Activated CD4-positive, alpha-beta T cell treated with anti-CD3 and anti-CD28 coated beads, Interleukin-2, amount 10 ng/mL, durations not matched to agents 7 days and 5 days (primary cell): ENCODE measurements at regions not wholly inside any gene's neighbourhood (a gene's known extent, or its start where the extent isn't known, plus 50 kb on each side); places are given as distances from the start of the nearest gene placed in this dataset.

ENCODE experiments used
- CTCF ChIA-PET: fragments of 350-600 bp; sonication (Branson Sonifier 250); formaldehyde crosslinking; loops from one replicate; lab custom pipeline; 2021; ENCODE audit warnings: antibody characterized with exemption; lab: Charles Lee
- POLR2A ChIA-PET: fragments of 350-600 bp; sonication (Branson Sonifier 250); formaldehyde crosslinking; loops from one replicate; lab custom pipeline; 2021; ENCODE audit warnings: antibody characterized with exemption; lab: Charles Lee
- DNase-seq: peaks from one replicate; pipeline ENCODE4 v3.0.0-alpha.2; 2020
- H3K27ac Mint-ChIP-seq: one replicate; pipeline ENCODE4 v1.8.0; 2021; ENCODE audit warnings: mild to moderate bottlenecking, moderate library complexity, mixed read lengths
- H3K27me3 Mint-ChIP-seq: one replicate; pipeline ENCODE4 v1.8.0; 2021; ENCODE audit warnings: mixed read lengths
- H3K36me3 Mint-ChIP-seq: one replicate; pipeline ENCODE4 v1.8.0; 2021; ENCODE audit warnings: low read depth, mixed read lengths
- H3K4me1 Mint-ChIP-seq: one replicate; pipeline ENCODE4 v1.8.0; 2021; ENCODE audit warnings: mixed read lengths
- H3K4me3 Mint-ChIP-seq: one replicate; pipeline ENCODE4 v1.8.0; 2021; ENCODE audit warnings: mild to moderate bottlenecking, moderate library complexity, mixed read lengths
- H3K9me3 Mint-ChIP-seq: one replicate; pipeline ENCODE4 v1.8.0; 2021; ENCODE audit warnings: mixed read lengths

GRCh38 chr1:9179463-9180110 lies 50.7 kb upstream of the GPR157 start:
- Mint-ChIP-seq H3K4me3 (no peak overlapping the region), H3K27ac (no peak overlapping the region), H3K9me3 (no peaks in the 10 kb centered on the region), H3K4me1 (peaks cover 18% of the 10 kb centered on the region), H3K36me3 (peaks cover 16% of the 10 kb centered on the region), H3K27me3 (peaks cover 21% of the 10 kb centered on the region)
- ChIA-PET POLR2A (no interaction called here), CTCF (interaction anchor here (0.6 to 1.6 kb wide), 4 partner anchors 8 to 39 kb away, joined by 3 to 8 read pairs (median 4); no protein-coding TSS in a partner anchor)
- no peak for DNase-seq

- Mint-ChIP-seq H3K4me3 (peak overlapping the region; percentile 89), H3K4me1 (peaks cover 18% of the 10 kb centered on the region), H3K36me3 (peaks cover 13% of the 10 kb centered on the region), H3K9me3 (no peaks in the 10 kb centered on the region), H3K27ac (no peak overlapping the region), H3K27me3 (peaks cover 22% of the 10 kb centered on the region)
- no peak for DNase-seq
- POLR2A ChIA-PET, result no interaction called here
- CTCF ChIA-PET, result interaction anchor here (0.6 to 1.6 kb wide), 9 partner anchors 8 to 276 kb away, joined by 3 to 8 read pairs (median 4); no protein-coding TSS in a partner anchor
Observed at GRCh38 chr1:9180111-9180819, 51.4 kb upstream of the GPR157 start.

- peak; percentile 72 for DNase-seq
- Mint-ChIP-seq H3K9me3 (no peaks in the 10 kb centered on the region), H3K36me3 (peaks cover 13% of the 10 kb centered on the region), H3K4me3 (peak overlapping the region; percentile 89), H3K27ac (peak overlapping the region; percentile 78), H3K4me1 (peaks cover 18% of the 10 kb centered on the region), H3K27me3 (peaks cover 22% of the 10 kb centered on the region)
- ChIA-PET CTCF (interaction anchor here (0.6 to 1.6 kb wide), 9 partner anchors 9 to 275 kb away, joined by 3 to 8 read pairs (median 4); no protein-coding TSS in a partner anchor), POLR2A (no interaction called here)
Observed at GRCh38 chr1:9181176-9181906, 52.4 kb upstream of the GPR157 start.

GRCh38 chr1:9181990-9182783 lies 52.4 kb upstream of the H6PD start:
- Mint-ChIP-seq H3K4me1 (peaks cover 18% of the 10 kb centered on the region), H3K27me3 (peaks cover 22% of the 10 kb centered on the region), H3K27ac (peak overlapping the region; percentile 78), H3K9me3 (no peaks in the 10 kb centered on the region), H3K36me3 (peaks cover 13% of the 10 kb centered on the region), H3K4me3 (peak overlapping the region; percentile 89)
- POLR2A ChIA-PET, result no interaction called here
- peak; percentile 37 for DNase-seq
- CTCF ChIA-PET, result interaction anchor here (0.6 kb wide), 1 partner anchor 41 kb away, joined by 3 read pairs; no protein-coding TSS in a partner anchor

GRCh38 chr1:9182784-9183257 lies 51.8 kb upstream of the H6PD start:
- Mint-ChIP-seq H3K4me1 (peaks cover 21% of the 10 kb centered on the region), H3K4me3 (peak overlapping the region; percentile 74), H3K9me3 (no peaks in the 10 kb centered on the region), H3K36me3 (peaks cover 13% of the 10 kb centered on the region), H3K27ac (no peak overlapping the region), H3K27me3 (peaks cover 22% of the 10 kb centered on the region)
- ChIA-PET POLR2A (no interaction called here), CTCF (interaction anchor here (0.6 kb wide), 1 partner anchor 74 kb away, joined by 4 read pairs; no protein-coding TSS in a partner anchor)
- DNase-seq, result no peak

- Mint-ChIP-seq H3K4me1 (peaks cover 21% of the 10 kb centered on the region), H3K27me3 (peaks cover 22% of the 10 kb centered on the region), H3K36me3 (peaks cover 13% of the 10 kb centered on the region), H3K9me3 (no peaks in the 10 kb centered on the region), H3K4me3 (peak overlapping the region; percentile 69), H3K27ac (no peak overlapping the region)
- CTCF ChIA-PET, result interaction anchor here (1.1 kb wide), 1 partner anchor 14 kb away, joined by 3 read pairs; no protein-coding TSS in a partner anchor
- DNase-seq, result no peak
- POLR2A ChIA-PET, result no interaction called here
Observed at GRCh38 chr1:9183441-9183840, 51.1 kb upstream of the H6PD start.

GRCh38 chr1:9183898-9184297 lies 50.7 kb upstream of the H6PD start:
- DNase-seq, result no peak
- CTCF ChIA-PET, result interaction anchor here (1.1 kb wide), 1 partner anchor 14 kb away, joined by 3 read pairs; no protein-coding TSS in a partner anchor
- POLR2A ChIA-PET, result no interaction called here
- Mint-ChIP-seq H3K27ac (no peak overlapping the region), H3K4me1 (peaks cover 21% of the 10 kb centered on the region), H3K27me3 (peaks cover 22% of the 10 kb centered on the region), H3K9me3 (no peaks in the 10 kb centered on the region), H3K36me3 (peaks cover 13% of the 10 kb centered on the region), H3K4me3 (peak overlapping the region; percentile 69)

GRCh38 chr1:9184749-9185148 lies 49.8 kb upstream of the H6PD start:
- CTCF ChIA-PET, result no interaction called here
- no peak for DNase-seq

More at GRCh38 chr1:9184749-9185148, 49.8 kb upstream of the H6PD start:
- Mint-ChIP-seq H3K9me3 (no peaks in the 10 kb centered on the region), H3K27me3 (peaks cover 23% of the 10 kb centered on the region), H3K4me1 (peaks cover 19% of the 10 kb centered on the region), H3K27ac (no peak overlapping the region), H3K36me3 (peaks cover 13% of the 10 kb centered on the region), H3K4me3 (no peak overlapping the region)
- POLR2A ChIA-PET, result no interaction called here
